ENCODE measurements at regions not wholly inside any gene's neighbourhood (a gene's known extent, or its start where the extent isn't known, plus 50 kb on each side); places are given as distances from the start of the nearest gene placed in this dataset.
"Not testable (repeated sequence)": the region's sequence is repeated elsewhere in the genome, so short reads cannot be mapped to it uniquely, and the experiment has no call there.

- no peak for FAIRE-seq
- no peak for DNase-seq (ENCODE audit: insufficient read length, low spot score)
- no peak for TF ChIP-seq CTCF (IDR thresholded peaks at IDR 0.05; ENCODE audit: insufficient read depth, missing control alignments)
Measured at GRCh38 chr2:14982790-14983189, 350.3 kb downstream of the LRATD1 start.

DNA sequence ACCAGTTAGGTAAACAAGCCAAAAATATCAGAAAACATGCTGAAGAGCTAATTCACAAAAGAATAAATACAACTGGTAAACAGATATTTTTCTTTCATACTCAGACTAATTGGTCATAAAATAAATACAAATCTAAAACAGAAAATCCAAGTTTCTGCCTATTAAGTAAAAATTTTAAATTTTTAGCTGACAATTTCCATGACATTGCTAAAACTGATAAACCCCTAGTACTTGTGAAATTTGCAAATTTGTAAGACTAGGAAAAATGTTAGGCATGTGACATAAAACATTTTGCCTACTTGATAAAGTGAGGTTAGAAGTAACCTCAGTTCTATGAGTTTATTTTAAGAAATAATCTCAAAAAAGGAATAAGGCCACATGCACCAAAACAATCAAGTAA lies 356.1 kb downstream of the LRATD1 start:
- no peak for FAIRE-seq

DNA sequence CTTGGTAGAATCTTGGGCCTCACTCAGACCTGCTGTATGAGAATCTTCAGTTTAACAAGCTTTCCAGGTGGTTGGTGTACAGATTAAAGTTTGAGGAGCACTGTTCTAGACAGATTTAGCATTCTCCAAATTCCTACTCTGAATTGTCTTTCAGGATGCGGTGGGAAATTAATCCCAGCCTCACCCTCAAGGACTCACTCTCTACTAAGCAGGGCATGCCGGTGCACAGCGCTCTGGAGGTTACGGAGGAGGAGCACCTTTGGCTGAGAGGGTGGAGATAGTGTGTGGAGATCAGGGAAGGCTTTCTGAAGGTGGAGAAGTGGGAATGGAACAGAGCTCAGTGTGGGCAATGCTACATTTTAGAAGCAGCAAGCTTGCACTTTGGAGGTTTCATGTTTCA lies 359.2 kb downstream of the LRATD1 start:
- DNase-seq (ENCODE audit: insufficient read length, low spot score) = no peak
- no peak for FAIRE-seq
- TF ChIP-seq CTCF (IDR thresholded peaks at IDR 0.05; ENCODE audit: insufficient read depth, missing control alignments) = no peak

More for the DNA sequence above, 356.1 kb downstream of the LRATD1 start:
- no peak for DNase-seq (ENCODE audit: insufficient read length, low spot score)
- TF ChIP-seq CTCF (IDR thresholded peaks at IDR 0.05; ENCODE audit: insufficient read depth, missing control alignments) = no peak

GRCh38 chr2:14994721-14995120 lies 362.2 kb downstream of the LRATD1 start:
- no peak for FAIRE-seq
- no peak for TF ChIP-seq CTCF (IDR thresholded peaks at IDR 0.05; ENCODE audit: insufficient read depth, missing control alignments)

GRCh38 chr2:14996351-14997014 lies 364.0 kb downstream of the LRATD1 start:
- no peak for DNase-seq (ENCODE audit: insufficient read length, low spot score)
- no peak for TF ChIP-seq CTCF (IDR thresholded peaks at IDR 0.05; ENCODE audit: insufficient read depth, missing control alignments)
- FAIRE-seq = no peak

More at GRCh38 chr2:14994721-14995120, 362.2 kb downstream of the LRATD1 start:
- no peak for DNase-seq (ENCODE audit: insufficient read length, low spot score)

DNA sequence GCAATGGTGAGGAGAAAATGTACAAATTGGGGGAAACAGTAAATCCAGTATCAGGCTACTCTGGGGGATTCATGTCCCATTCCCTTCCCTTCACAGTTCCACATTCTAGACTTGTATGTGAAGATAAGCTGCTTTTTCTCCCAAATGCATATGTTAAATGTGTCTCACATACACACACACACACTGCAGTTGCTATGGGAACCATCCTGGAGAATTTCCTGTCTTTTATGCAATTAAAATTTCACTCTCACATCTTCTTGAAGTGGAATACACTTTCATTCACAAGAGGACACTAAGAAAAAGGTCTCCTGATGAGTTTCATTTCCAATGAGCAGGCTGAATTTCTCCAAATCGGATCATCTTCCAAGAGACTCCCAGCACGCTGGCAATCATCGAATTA lies 366.0 kb downstream of the LRATD1 start:
- DNase-seq (ENCODE audit: insufficient read length, low spot score) (no peak), FAIRE-seq (no peak)
- TF ChIP-seq CTCF (IDR thresholded peaks at IDR 0.05; ENCODE audit: insufficient read depth, missing control alignments) = no peak

DNA sequence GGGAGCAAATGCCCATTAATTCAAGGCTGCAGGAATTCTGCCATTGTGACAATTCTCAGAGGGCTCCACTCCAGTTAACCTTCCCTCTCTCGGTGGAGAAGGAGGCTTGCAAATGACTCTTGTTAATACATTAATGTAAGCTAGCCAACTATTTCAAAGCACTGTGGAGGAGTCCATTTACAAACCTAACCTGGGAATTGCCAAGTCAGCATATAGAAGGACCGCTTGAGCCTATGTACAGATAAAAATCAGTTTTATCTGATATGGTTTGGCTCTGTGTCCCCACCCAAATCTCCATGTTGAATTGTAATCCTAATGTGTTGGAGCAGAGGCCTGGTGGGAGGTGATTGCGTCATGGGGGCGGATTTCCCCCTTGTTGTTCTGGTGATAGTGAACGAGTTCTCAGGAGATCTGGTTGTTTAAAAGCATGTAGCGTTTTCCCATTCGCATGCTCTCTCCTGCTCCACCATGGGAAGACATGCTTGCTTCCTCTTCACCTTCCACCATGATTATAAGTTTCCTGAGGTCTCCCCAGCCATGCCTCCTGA lies 366.7 kb downstream of the LRATD1 start:
- no peak for FAIRE-seq

DNA sequence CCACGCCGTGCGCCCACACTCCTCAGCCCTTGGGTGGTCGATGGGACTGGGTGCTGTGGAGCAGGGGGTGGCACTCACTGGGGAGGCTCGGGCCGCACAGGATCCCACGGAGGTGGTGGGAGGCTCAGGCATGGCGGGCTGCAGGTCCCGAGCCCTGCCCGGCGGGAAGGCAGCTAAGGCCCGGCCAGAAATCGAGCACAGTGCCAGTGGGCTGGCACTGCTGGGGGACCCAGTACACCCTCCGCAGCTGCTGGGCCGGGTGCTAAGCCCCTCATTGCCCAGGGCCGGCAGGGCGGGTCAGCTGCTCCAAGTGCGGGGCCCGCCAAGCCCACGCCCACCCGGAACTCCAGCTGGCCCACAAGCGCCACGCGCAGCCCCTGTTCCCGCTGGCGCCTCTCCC lies 370.0 kb downstream of the LRATD1 start:
- FAIRE-seq; DNase-seq (ENCODE audit: insufficient read length, low spot score): not testable (repeated sequence)

More for the DNA sequence above, 366.7 kb downstream of the LRATD1 start:
- TF ChIP-seq CTCF (IDR thresholded peaks at IDR 0.05; ENCODE audit: insufficient read depth, missing control alignments) = no peak
- no peak for DNase-seq (ENCODE audit: insufficient read length, low spot score)

All from D721Med (cell line).